Tibial nerve (tissue), 3 donors: ENCODE measurements at regions not wholly inside any gene's neighbourhood (a gene's known extent, or its start where the extent isn't known, plus 50 kb on each side); places are given as distances from the start of the nearest gene placed in this dataset.

ENCODE experiments used
- POLR2A ChIP-seq, 2 donors: fragments of 450-650 bp; IDR thresholded peaks; one replicate each; pipeline ENCODE4 v1.6.1; 2017; ENCODE audit warnings: antibody characterized with exemption in 2 of 2, mild to moderate bottlenecking in 2 of 2, moderate library complexity in 2 of 2
- TF ChIP-seq, protein P1 (sequence below), 5 experiments: fragments of 200-600 bp in 3 of 5; fragments of 450-650 bp in 2 of 5; sonication (generic) in 3 of 5; IDR thresholded peaks; one replicate each; pipeline ENCODE4 v1.5.1; 2016 to 2019; ENCODE audit warnings: antibody characterized with exemption in 5 of 5, mild to moderate bottlenecking in 3 of 5, moderate library complexity in 2 of 5

DNA sequence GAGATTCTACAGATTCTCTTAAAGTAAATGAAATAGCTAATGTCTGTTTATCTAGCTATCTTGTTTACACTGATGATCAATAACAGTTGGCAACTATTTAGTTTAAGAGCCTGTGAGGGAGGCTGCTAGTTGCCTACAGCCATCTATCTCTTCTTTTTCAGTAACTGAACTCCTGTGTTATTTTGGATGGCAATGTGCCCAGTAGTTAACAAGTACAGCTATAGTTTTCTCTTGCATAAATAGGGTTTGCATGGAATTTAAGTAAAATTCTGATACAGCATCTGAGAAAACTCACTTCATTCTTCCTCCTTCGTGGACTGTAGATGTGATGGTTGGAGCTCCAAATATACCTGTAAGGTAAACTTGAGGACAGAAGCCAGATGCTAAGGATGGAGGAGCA, 219.5 kb upstream of the POT1 start:
- TF ChIP-seq, protein P1, sequence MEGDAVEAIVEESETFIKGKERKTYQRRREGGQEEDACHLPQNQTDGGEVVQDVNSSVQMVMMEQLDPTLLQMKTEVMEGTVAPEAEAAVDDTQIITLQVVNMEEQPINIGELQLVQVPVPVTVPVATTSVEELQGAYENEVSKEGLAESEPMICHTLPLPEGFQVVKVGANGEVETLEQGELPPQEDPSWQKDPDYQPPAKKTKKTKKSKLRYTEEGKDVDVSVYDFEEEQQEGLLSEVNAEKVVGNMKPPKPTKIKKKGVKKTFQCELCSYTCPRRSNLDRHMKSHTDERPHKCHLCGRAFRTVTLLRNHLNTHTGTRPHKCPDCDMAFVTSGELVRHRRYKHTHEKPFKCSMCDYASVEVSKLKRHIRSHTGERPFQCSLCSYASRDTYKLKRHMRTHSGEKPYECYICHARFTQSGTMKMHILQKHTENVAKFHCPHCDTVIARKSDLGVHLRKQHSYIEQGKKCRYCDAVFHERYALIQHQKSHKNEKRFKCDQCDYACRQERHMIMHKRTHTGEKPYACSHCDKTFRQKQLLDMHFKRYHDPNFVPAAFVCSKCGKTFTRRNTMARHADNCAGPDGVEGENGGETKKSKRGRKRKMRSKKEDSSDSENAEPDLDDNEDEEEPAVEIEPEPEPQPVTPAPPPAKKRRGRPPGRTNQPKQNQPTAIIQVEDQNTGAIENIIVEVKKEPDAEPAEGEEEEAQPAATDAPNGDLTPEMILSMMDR (IDR thresholded peaks at IDR 0.05) = no peak
- TF ChIP-seq POLR2A (IDR thresholded peaks at IDR 0.05) = no peak
